NCI-H345 treated with DMSO at 0.1 percent for 48 hours (cell line): ENCODE measurements at regions not wholly inside any gene's neighbourhood (a gene's known extent, or its start where the extent isn't known, plus 50 kb on each side); places are given as distances from the start of the nearest gene placed in this dataset.

ENCODE experiments used
- DNase-seq: peaks from one replicate; lab custom pipeline; 2025; ENCODE audit not compliant: unreplicated experiment; lab: John Stamatoyannopoulos, UW

- DNase-seq, result no peak
Observed at GRCh38 chr9:91090130-91090410, 271.6 kb downstream of the AUH start.

GRCh38 chr9:91092214-91092613, 269.5 kb downstream of the AUH start:
- DNase-seq, result no peak

- no peak for DNase-seq
Observed at GRCh38 chr9:91094324-91095088, 267.2 kb downstream of the AUH start.

- no peak for DNase-seq
Observed at GRCh38 chr9:91098203-91098850, 263.4 kb downstream of the AUH start.

- no peak for DNase-seq
Observed at GRCh38 chr9:91099436-91099835, 262.3 kb downstream of the AUH start.

- DNase-seq, result no peak
Observed at GRCh38 chr9:91100878-91101450, 260.8 kb downstream of the AUH start.

- no peak for DNase-seq
Observed at GRCh38 chr9:91101611-91102168, 260.0 kb downstream of the AUH start.

- DNase-seq, result no peak
Observed at GRCh38 chr9:91102269-91102668, 259.4 kb downstream of the AUH start.

- no peak for DNase-seq
Observed at GRCh38 chr9:91103931-91104330, 257.8 kb downstream of the AUH start.

GRCh38 chr9:91106415-91107081, 255.2 kb downstream of the AUH start:
- DNase-seq, result no peak

- no peak for DNase-seq
Observed at GRCh38 chr9:91111226-91111625, 250.5 kb downstream of the AUH start.

GRCh38 chr9:91111876-91112275, 249.8 kb downstream of the AUH start:
- DNase-seq, result no peak

GRCh38 chr9:91113016-91113415, 248.7 kb downstream of the AUH start:
- DNase-seq, result no peak

GRCh38 chr9:91114450-91114849, 247.3 kb downstream of the AUH start:
- no peak for DNase-seq

GRCh38 chr9:91116211-91116610, 245.5 kb downstream of the AUH start:
- DNase-seq, result no peak

- DNase-seq, result no peak
Observed at GRCh38 chr9:91116711-91117110, 245.0 kb downstream of the AUH start.

- no peak for DNase-seq
Observed at GRCh38 chr9:91117474-91117891, 244.2 kb downstream of the AUH start.

- no peak for DNase-seq
Observed at GRCh38 chr9:91117959-91118703, 243.6 kb downstream of the AUH start.

- DNase-seq, result no peak
Observed at GRCh38 chr9:91118704-91119025, 243.1 kb downstream of the AUH start.

GRCh38 chr9:91119142-91119541, 242.6 kb downstream of the AUH start:
- no peak for DNase-seq

- no peak for DNase-seq
Observed at GRCh38 chr9:91119679-91120078, 242.0 kb downstream of the AUH start.
